CD8-positive, alpha-beta memory T cell (primary cell): ENCODE measurements at regions not wholly inside any gene's neighbourhood (a gene's known extent, or its start where the extent isn't known, plus 50 kb on each side); places are given as distances from the start of the nearest gene placed in this dataset.

Source experiments
- CTCF ChIA-PET: fragments of 350-600 bp; sonication (Branson Sonifier 250); formaldehyde crosslinking; loops from one replicate; lab custom pipeline; 2021; ENCODE audit warnings: antibody characterized with exemption; lab: Charles Lee
- POLR2A ChIA-PET: fragments of 350-600 bp; sonication (Branson Sonifier 250); formaldehyde crosslinking; loops from one replicate; lab custom pipeline; 2021; ENCODE audit warnings: antibody characterized with exemption; lab: Charles Lee
- DNase-seq, 5 donors: peaks; one replicate each; pipeline versions ENCODE4 v3.0.0 to v3.0.0-alpha.2; 2020 to 2022; ENCODE audit warnings: mixed read lengths in 1 of 5
- H3K27ac ChIP-seq: one replicate; pipeline ENCODE4 v1.7.0; 2013; ENCODE audit warnings: low read depth, mild to moderate bottlenecking, low read length, moderate library complexity
- H3K27me3 ChIP-seq: 2 replicates; pipeline ENCODE4 v1.7.0; 2013; ENCODE audit warnings: low read length, mild to moderate bottlenecking; ENCODE audit not compliant: insufficient read depth, poor library complexity, severe bottlenecking
- H3K36me3 ChIP-seq: 2 replicates; pipeline ENCODE4 v1.7.0; 2013; ENCODE audit warnings: mild to moderate bottlenecking, low read length, moderate library complexity; ENCODE audit not compliant: insufficient read depth
- H3K4me1 ChIP-seq: 2 replicates; pipeline ENCODE4 v1.7.0; 2013; ENCODE audit warnings: mild to moderate bottlenecking, low read length, moderate library complexity; ENCODE audit not compliant: insufficient read depth
- H3K4me3 ChIP-seq: 2 replicates; pipeline ENCODE4 v1.7.0; 2013; ENCODE audit warnings: mild to moderate bottlenecking, low read length
- H3K9me3 ChIP-seq: 2 replicates; pipeline ENCODE4 v1.7.0; 2013; ENCODE audit warnings: mild to moderate bottlenecking, low read length
- H3K27ac Mint-ChIP-seq, 8 donors: one replicate each; pipeline ENCODE4 v1.8.0; 2020 to 2021; ENCODE audit warnings: mixed read lengths in 8 of 8, mild to moderate bottlenecking in 6 of 8, inconsistent platforms in 3 of 8, moderate library complexity in 3 of 8
- H3K27me3 Mint-ChIP-seq, 2 donors: one replicate each; pipeline ENCODE4 v1.8.0; 2020 to 2021; ENCODE audit warnings: mixed read lengths in 2 of 2, mild to moderate bottlenecking in 1 of 2, moderate library complexity in 1 of 2
- H3K36me3 Mint-ChIP-seq, 3 donors: one replicate each; pipeline ENCODE4 v1.8.0; 2020 to 2021; ENCODE audit warnings: mixed read lengths in 3 of 3, inconsistent platforms in 1 of 3, mild to moderate bottlenecking in 1 of 3
- H3K4me1 Mint-ChIP-seq, 3 donors: one replicate each; pipeline ENCODE4 v1.8.0; 2020 to 2021; ENCODE audit warnings: mixed read lengths in 3 of 3, inconsistent platforms in 1 of 3, mild to moderate bottlenecking in 1 of 3
- H3K4me3 Mint-ChIP-seq, 7 donors: one replicate each; pipeline ENCODE4 v1.8.0; 2020 to 2021; ENCODE audit warnings: mixed read lengths in 7 of 7, mild to moderate bottlenecking in 6 of 7, moderate library complexity in 4 of 7, inconsistent platforms in 2 of 7
- H3K9me3 Mint-ChIP-seq, 5 donors: one replicate each; pipeline ENCODE4 v1.8.0; 2020 to 2022; ENCODE audit warnings: mixed read lengths in 5 of 5, mild to moderate bottlenecking in 3 of 5, moderate library complexity in 2 of 5, inconsistent platforms in 1 of 5

GRCh38 chr11:116651098-116651736 lies 121.6 kb downstream of the BUD13 start:
- Mint-ChIP-seq H3K27me3 (peaks cover 7 to 25% of the 10 kb centered on the region in 2 donors), H3K36me3 (peaks cover 0 to 4% (median 0%) of the 10 kb centered on the region in 3 donors), H3K4me1 (peaks cover 0 to 8% (median 0%) of the 10 kb centered on the region in 3 donors), H3K27ac (no peak overlapping the region), H3K4me3 (no peak overlapping the region), H3K9me3 (peaks cover 0 to 12% (median 4%) of the 10 kb centered on the region in 5 donors)
- Histone ChIP-seq H3K27me3 (no peaks in the 10 kb centered on the region), H3K4me3 (no peak overlapping the region), H3K27ac (no peak overlapping the region), H3K4me1 (no peaks in the 10 kb centered on the region), H3K9me3 (no peaks in the 10 kb centered on the region), H3K36me3 (no peaks in the 10 kb centered on the region)
- POLR2A ChIA-PET: no interaction called here
- CTCF ChIA-PET: no interaction called here
- no peak for DNase-seq

DNA sequence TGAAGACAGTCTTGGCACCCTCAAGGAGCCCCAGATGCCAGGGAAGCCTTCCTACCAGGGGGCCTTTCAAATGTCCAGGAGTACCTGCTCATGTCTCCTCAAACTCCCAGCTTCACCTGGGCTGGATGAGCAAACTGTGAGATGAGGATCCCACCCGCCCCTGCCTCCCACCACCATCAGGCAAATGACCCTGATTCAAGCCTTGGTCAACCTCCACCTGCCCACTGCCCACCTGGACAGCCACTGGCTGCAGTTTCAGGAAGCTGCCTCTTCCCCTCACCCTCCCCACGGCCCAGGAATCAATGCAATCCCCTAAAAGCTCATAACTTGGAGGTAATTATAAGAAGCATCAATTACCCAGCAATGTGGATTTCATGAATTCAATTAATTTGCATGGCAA lies 122.7 kb downstream of the BUD13 start:
- Histone ChIP-seq H3K4me3 (no peak overlapping the region), H3K27ac (no peak overlapping the region), H3K27me3 (no peaks in the 10 kb centered on the region), H3K9me3 (no peaks in the 10 kb centered on the region), H3K4me1 (no peaks in the 10 kb centered on the region), H3K36me3 (no peaks in the 10 kb centered on the region)
- Mint-ChIP-seq H3K27ac (no peak overlapping the region), H3K4me1 (peaks cover 0 to 8% (median 0%) of the 10 kb centered on the region in 3 donors), H3K9me3 (peaks cover 0 to 6% (median 0%) of the 10 kb centered on the region in 5 donors), H3K27me3 (peaks cover 3 to 23% of the 10 kb centered on the region in 2 donors), H3K4me3 (no peak overlapping the region), H3K36me3 (peaks cover 0 to 4% (median 0%) of the 10 kb centered on the region in 3 donors)
- DNase-seq: no peak
- ChIA-PET CTCF (no interaction called here), POLR2A (no interaction called here)

DNA sequence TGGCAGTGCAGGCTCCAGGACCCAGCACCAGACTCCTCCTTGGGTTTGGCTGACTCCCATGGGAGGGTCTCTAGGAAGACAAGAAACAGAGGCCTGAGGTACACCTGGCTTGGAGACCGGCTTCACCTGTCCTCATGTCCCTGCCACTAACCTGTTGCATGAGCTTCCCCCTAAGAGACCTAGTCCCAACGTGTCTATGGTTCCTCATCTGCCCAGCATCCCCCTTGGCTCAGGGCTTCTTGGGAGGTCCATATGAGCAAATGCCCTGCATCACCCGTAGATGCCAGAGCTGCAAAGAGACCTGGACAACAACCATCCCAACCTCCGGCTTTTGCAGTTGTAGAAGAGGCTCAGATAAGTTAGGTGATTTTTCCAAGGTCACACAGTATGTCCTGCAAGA lies 123.5 kb downstream of the BUD13 start:
- H3K27me3 Mint-ChIP-seq: peaks cover 5 to 17% of the 10 kb centered on the region in 2 donors
- H3K4me1 Mint-ChIP-seq: peaks cover 0 to 8% (median 0%) of the 10 kb centered on the region in 3 donors
- no peak for DNase-seq
- H3K4me1 ChIP-seq: no peaks in the 10 kb centered on the region
- no peaks in the 10 kb centered on the region for H3K9me3 ChIP-seq
- H3K27ac ChIP-seq: no peak overlapping the region
- H3K4me3 ChIP-seq: no peak overlapping the region
- CTCF ChIA-PET: no interaction called here
- no peaks in the 10 kb centered on the region for H3K27me3 ChIP-seq
- H3K36me3 Mint-ChIP-seq: no peaks in the 10 kb centered on the region
- no peak overlapping the region for H3K27ac Mint-ChIP-seq
- no peak overlapping the region for H3K4me3 Mint-ChIP-seq
- POLR2A ChIA-PET: no interaction called here
- no peaks in the 10 kb centered on the region for H3K36me3 ChIP-seq
- no peaks in the 10 kb centered on the region for H3K9me3 Mint-ChIP-seq

DNA sequence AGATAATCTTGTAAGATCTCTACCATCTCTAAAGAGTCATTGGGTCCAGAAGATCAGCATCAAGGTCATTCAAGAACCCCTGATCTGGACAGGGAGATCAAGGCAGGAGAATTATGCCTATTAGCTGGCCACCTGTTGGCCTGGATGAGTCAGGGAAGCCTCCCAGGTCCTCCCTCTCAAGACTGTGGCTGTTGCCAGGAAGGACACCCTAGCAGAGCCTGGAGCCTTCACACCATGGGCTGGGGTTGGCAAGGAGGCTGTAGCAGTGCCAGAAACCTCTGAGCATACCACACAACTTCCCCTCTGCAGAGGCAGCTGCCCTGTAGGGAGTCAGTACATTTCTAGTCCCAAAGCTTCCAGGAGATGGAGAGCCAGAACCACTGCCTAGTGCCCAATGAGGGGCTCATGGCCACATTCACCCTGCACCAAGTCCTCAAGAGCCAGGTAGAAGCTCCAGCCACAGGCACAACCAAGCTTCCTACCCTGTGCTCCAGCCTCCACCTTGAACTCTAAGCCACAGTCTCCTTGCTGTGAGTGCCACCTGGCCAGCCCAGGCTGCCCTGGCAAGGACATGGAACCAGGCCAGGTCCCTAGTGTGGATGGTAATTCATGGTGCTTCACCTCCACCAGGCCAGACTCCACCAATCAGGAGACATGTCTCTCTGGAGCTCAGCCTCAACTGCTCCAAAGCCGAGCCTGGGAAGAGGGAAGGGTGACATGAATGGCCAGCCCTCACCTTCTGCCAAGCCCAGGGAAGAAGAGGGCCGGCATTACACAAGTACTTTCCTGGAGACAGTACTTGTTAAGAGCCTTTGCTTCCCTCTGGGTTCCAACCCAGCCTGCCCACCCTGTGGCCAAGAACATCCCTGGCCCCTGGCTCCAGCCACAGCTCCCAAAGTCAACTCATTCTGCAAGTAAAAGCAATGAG lies 124.3 kb downstream of the BUD13 start:
- Mint-ChIP-seq H3K4me1 (peaks cover 0 to 8% (median 0%) of the 10 kb centered on the region in 3 donors), H3K9me3 (no peaks in the 10 kb centered on the region), H3K27me3 (peaks cover 5 to 17% of the 10 kb centered on the region in 2 donors), H3K36me3 (no peaks in the 10 kb centered on the region), H3K27ac (no peak overlapping the region), H3K4me3 (no peak overlapping the region)
- ChIA-PET CTCF (no interaction called here), POLR2A (no interaction called here)
- H3K9me3 ChIP-seq: no peaks in the 10 kb centered on the region
- no peak overlapping the region for H3K4me3 ChIP-seq
- no peaks in the 10 kb centered on the region for H3K36me3 ChIP-seq
- no peak for DNase-seq
- H3K27me3 ChIP-seq: no peaks in the 10 kb centered on the region
- no peaks in the 10 kb centered on the region for H3K4me1 ChIP-seq
- no peak overlapping the region for H3K27ac ChIP-seq

DNA sequence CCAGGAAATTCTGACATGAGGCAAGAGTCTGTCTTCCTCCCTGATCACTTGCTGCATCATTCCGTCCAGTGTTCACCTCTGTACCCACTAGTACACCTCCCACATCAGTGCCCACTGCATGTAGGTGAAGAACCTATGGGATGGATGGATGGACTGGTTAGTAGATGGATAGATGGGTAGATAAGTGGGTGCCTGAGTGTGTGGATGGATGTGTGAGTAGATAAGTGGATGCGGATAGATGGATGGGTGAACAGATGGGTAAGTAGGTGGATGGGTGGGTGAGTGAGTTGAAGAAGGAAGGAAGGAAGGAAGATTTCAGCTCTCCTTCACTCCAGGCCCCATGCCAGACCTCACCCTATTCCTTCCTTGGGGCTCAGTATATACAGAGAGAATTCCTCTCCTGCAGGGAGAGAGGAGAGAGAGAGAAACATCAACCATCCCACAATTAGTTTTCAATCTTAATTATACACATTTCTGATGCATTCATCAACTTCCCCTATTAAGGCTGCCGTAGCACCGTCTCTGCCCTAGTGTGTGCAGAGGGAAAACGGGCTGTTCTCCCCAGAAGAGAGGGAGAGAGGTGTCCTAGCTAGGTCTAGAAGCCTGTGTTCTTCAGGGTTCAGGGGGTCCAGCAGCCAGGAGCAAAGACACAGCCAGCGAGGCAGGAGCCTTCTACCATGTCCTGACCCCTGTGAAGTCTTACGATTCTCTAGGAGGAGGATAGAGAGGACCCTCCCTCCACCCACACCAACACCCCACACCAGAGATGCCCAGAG lies 125.3 kb downstream of the BUD13 start:
- Mint-ChIP-seq H3K36me3 (no peaks in the 10 kb centered on the region), H3K27me3 (peaks cover 5 to 20% of the 10 kb centered on the region in 2 donors), H3K27ac (no peak overlapping the region), H3K9me3 (no peaks in the 10 kb centered on the region), H3K4me3 (no peak overlapping the region), H3K4me1 (peaks cover 0 to 6% (median 0%) of the 10 kb centered on the region in 3 donors)
- no peaks in the 10 kb centered on the region for H3K27me3 ChIP-seq
- POLR2A ChIA-PET: no interaction called here
- H3K4me3 ChIP-seq: no peak overlapping the region
- no peaks in the 10 kb centered on the region for H3K36me3 ChIP-seq
- no peaks in the 10 kb centered on the region for H3K9me3 ChIP-seq
- CTCF ChIA-PET: no interaction called here
- no peaks in the 10 kb centered on the region for H3K4me1 ChIP-seq
- no peak for DNase-seq
- H3K27ac ChIP-seq: no peak overlapping the region

- no peak overlapping the region for H3K4me3 ChIP-seq
- peaks cover 5 to 21% of the 10 kb centered on the region in 2 donors for H3K27me3 Mint-ChIP-seq
- H3K27ac ChIP-seq: no peak overlapping the region
- no peak overlapping the region for H3K27ac Mint-ChIP-seq
- H3K36me3 Mint-ChIP-seq: no peaks in the 10 kb centered on the region
- H3K4me1 Mint-ChIP-seq: no peaks in the 10 kb centered on the region
- ChIA-PET POLR2A (no interaction called here), CTCF (no interaction called here)
- DNase-seq: no peak
- H3K9me3 ChIP-seq: no peaks in the 10 kb centered on the region
- peaks cover 0 to 1% (median 0%) of the 10 kb centered on the region in 5 donors for H3K9me3 Mint-ChIP-seq
- no peaks in the 10 kb centered on the region for H3K27me3 ChIP-seq
- no peaks in the 10 kb centered on the region for H3K36me3 ChIP-seq
- H3K4me1 ChIP-seq: no peaks in the 10 kb centered on the region
- no peak overlapping the region for H3K4me3 Mint-ChIP-seq
Observed at GRCh38 chr11:116646191-116646590, 126.6 kb downstream of the BUD13 start.

GRCh38 chr11:116644941-116645305 lies 127.9 kb downstream of the BUD13 start:
- POLR2A ChIA-PET: no interaction called here
- CTCF ChIA-PET: no interaction called here
- Mint-ChIP-seq H3K4me3 (no peak overlapping the region), H3K36me3 (no peaks in the 10 kb centered on the region), H3K9me3 (peaks cover 0 to 1% (median 0%) of the 10 kb centered on the region in 5 donors), H3K4me1 (no peaks in the 10 kb centered on the region), H3K27ac (no peak overlapping the region), H3K27me3 (peaks cover 4 to 13% of the 10 kb centered on the region in 2 donors)
- no peak for DNase-seq
- Histone ChIP-seq H3K27ac (no peak overlapping the region), H3K4me3 (no peak overlapping the region), H3K4me1 (no peaks in the 10 kb centered on the region), H3K27me3 (no peaks in the 10 kb centered on the region), H3K36me3 (no peaks in the 10 kb centered on the region), H3K9me3 (no peaks in the 10 kb centered on the region)
